GM21526 (cell line): ENCODE measurements at regions not wholly inside any gene's neighbourhood (a gene's known extent, or its start where the extent isn't known, plus 50 kb on each side); places are given as distances from the start of the nearest gene placed in this dataset.

Experiments
- ATAC-seq: cut with Tn5 transposase; IDR thresholded peaks from one replicate; pipeline ENCODE4 v1.9.1; 2021; ENCODE audit warnings: moderate library complexity; ENCODE audit not compliant: unreplicated experiment, low FRiP score

DNA sequence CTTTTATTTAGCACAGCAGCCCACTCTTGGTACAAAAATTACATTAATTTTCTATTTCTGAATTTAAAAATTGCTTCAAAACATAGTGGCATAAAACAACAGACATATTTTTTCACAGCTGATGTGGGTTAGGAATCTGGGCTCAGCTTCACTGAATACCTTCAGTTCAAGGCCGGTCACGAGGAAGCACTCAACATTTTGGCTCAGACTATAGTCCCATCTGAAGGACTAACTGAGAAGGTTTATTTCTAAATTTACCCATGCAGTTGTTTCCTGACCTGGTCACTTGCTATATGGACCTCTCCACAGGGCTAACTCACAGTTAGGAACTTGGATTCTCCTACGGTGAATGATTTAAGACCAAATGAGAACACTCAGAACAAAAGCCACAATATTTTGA, 1230.2 kb upstream of the ADGRL3 start:
- no peak for ATAC-seq

GRCh38 chr4:59971952-59972351, 1228.2 kb upstream of the ADGRL3 start:
- no peak for ATAC-seq

GRCh38 chr4:59973492-59973891, 1226.6 kb upstream of the ADGRL3 start:
- ATAC-seq, result no peak

GRCh38 chr4:59979061-59979460, 1221.1 kb upstream of the ADGRL3 start:
- no peak for ATAC-seq

- no peak for ATAC-seq
These were observed 1216.3 kb upstream of the ADGRL3 start for GRCh38 chr4:59983852-59984251.

GRCh38 chr4:59987289-59987688, 1212.8 kb upstream of the ADGRL3 start:
- no peak for ATAC-seq

- ATAC-seq, result no peak
These were observed 1206.0 kb upstream of the ADGRL3 start for GRCh38 chr4:59994118-59994517.

DNA sequence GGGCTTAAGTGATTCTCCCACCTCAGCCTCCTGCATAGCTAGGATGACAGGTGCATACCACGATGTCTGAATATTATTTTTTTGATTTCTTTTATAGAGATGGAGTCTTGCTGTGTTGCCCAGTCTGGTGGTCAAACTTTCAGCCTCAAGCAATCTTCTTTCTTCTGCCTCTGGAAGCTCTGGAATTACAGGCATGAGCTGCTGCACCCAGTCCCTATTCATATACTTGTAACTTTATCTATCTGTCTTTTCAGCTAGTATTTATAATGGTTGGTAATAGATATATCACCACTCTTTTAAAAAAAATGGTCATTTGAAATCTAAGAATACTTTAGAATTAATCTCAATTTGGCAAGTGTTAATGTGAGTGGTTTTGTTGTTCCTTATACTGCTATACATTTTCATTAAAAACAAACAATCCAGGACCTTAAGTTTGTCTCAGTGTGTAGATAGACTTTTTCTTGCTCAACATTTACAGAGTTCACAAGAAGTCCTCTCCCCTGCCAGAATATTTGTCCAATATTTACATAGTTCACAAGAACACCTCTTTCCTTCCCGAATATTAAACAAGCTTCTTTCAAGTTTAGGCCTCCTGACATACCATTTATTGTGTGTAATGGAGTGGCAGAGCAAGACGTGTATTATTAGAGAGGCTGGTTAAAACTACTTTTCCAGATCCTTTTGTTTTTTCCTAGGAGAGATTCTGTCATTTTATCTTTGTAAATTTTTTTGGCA, 1197.4 kb upstream of the ADGRL3 start:
- no peak for ATAC-seq

GRCh38 chr4:60013464-60014184, 1186.5 kb upstream of the ADGRL3 start:
- no peak for ATAC-seq

GRCh38 chr4:60016971-60017370, 1183.2 kb upstream of the ADGRL3 start:
- no peak for ATAC-seq

DNA sequence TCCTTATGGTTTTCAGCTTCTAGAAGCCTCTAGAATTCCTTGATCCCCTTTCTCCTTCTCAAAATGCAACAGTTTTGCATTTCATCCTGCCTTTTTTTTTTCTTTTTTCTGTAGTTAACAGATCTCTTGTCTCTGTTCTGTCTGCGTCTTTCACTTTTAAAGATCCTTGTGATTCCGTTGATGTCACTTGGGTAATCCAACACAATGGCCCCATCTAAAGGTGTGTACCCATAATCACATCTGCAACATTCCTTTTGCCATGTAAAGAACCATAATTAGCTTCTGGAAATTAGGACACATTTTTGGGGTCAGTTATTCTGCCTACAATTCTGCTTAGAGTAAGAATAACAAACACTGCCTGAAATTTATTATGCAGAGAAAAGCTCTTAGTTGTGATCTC, 1180.9 kb upstream of the ADGRL3 start:
- ATAC-seq, result no peak

DNA sequence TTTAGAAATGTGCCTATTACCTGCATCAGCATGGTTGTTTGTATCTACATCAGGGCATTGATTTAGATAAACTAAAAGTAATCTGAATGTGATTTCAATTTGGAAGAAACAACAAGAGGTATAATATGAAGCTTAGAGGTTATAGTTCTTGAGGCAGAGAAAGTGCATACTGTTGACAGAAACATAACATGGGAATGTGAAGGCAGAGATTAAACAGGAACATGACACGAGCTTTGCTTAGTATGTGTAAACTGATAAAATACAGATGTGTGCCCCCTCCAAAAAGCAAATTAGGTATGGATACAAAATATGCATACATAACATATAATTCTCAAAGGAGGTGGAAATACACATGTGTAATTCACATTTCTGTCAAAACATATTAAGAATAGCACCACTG, 1180.2 kb upstream of the ADGRL3 start:
- ATAC-seq, result no peak

- ATAC-seq, result no peak
These were observed 1179.7 kb upstream of the ADGRL3 start for GRCh38 chr4:60020389-60020788.

GRCh38 chr4:60033826-60034225, 1166.3 kb upstream of the ADGRL3 start:
- ATAC-seq, result no peak

DNA sequence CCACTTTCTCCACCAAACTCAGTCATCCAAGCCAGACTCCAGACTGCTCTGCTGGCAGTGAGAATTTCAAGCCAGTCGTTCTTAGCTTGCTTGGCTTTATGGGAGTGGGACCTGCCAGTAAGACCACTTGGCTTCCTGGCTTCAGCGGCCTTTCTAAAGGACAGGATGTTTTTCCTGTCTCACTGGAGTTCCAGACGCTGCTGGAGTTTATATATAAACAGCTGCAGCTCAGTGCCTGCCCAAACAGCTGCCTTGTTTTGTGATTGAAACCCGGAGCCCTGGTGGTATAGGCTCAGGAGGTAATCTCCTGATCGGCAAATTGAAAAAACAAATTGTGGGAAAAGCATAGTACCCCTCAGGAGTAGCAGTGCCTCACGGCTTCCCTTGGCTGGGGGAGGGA, 1165.8 kb upstream of the ADGRL3 start:
- no peak for ATAC-seq

- no peak for ATAC-seq
These were observed 1160.2 kb upstream of the ADGRL3 start for GRCh38 chr4:60039908-60040307.

DNA sequence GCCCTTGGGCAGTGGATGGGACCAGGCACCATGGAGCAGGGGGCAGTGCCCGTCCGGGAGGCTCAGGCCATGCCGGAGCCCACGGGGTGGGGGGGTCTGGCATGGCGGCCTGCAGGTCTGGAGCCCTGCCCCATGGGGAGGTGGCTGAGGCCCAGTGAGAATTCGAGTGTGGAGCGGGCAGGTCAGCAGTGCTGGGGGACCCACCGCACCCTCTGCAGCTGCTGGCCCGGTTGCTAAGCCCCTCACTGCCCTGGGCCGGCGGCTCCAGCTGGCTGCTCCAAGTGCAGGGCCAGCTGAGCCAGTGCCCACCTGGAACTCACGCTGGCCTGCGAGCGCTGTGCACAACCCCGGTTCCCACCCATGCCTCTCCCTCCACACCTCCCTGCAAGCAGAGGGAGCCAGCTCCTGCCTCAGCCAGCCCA, 1157.9 kb upstream of the ADGRL3 start:
- no peak for ATAC-seq

- ATAC-seq, result no peak
These were observed 1157.2 kb upstream of the ADGRL3 start for GRCh38 chr4:60042941-60043340.

- no peak for ATAC-seq
These were observed 1121.1 kb upstream of the ADGRL3 start for GRCh38 chr4:60078984-60079383.

DNA sequence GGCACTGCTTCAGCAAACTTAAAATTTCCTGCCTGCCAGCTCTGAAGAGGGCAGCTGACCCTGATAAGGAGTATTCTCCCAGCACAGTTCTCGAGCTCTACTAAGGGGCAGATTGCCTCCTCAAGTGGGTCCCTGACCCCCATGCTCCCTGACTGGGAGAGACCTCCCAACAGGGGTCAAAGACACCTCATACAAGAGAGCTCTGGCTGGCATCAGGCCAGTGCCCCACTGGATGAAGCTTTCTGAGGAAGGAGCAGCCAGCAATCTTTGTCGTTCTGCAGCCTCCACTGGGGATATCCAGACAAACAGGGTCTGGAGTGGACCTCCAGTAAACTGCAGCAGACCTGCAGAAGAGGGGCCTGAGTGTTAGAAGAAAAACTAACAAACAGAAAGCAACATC, 1118.3 kb upstream of the ADGRL3 start:
- no peak for ATAC-seq

GRCh38 chr4:60088807-60089486, 1111.2 kb upstream of the ADGRL3 start:
- no peak for ATAC-seq
